HEK293 (cell line): ENCODE measurements at regions not wholly inside any gene's neighbourhood (a gene's known extent, or its start where the extent isn't known, plus 50 kb on each side); places are given as distances from the start of the nearest gene placed in this dataset.

Experiments
- BCL11A ChIP-seq: fragments of 450-650 bp; formaldehyde crosslinking; IDR thresholded peaks from 2 replicates; pipeline ENCODE4 v1.5.1; 2016; ENCODE audit warnings: low read depth, missing biosample characterization, missing genetic modification characterization
- BCL6B ChIP-seq: fragments of 450-650 bp; formaldehyde crosslinking; IDR thresholded peaks from 2 replicates; pipeline ENCODE4 v1.5.1; 2017; ENCODE audit warnings: missing biosample characterization, missing genetic modification characterization
- CTCF ChIP-seq: fragments of 450-650 bp; formaldehyde crosslinking; IDR thresholded peaks from 2 replicates; pipeline ENCODE4 v1.5.1; 2016; ENCODE audit warnings: missing biosample characterization, missing genetic modification characterization
- SP2 ChIP-seq: fragments of 450-650 bp; formaldehyde crosslinking; IDR thresholded peaks from 2 replicates; pipeline ENCODE4 v1.5.1; 2016; ENCODE audit warnings: missing biosample characterization, missing genetic modification characterization
- ZBTB20 ChIP-seq: fragments of 450-650 bp; formaldehyde crosslinking; IDR thresholded peaks from 2 replicates; pipeline ENCODE4 v1.5.1; 2016; ENCODE audit warnings: missing biosample characterization, missing genetic modification characterization
- ZNF214 ChIP-seq: fragments of 450-650 bp; formaldehyde crosslinking; IDR thresholded peaks from 2 replicates; pipeline ENCODE4 v1.5.1; 2017; ENCODE audit warnings: missing biosample characterization, mild to moderate bottlenecking, missing genetic modification characterization, borderline replicate concordance
- ZNF394 ChIP-seq: fragments of 450-650 bp; formaldehyde crosslinking; IDR thresholded peaks from 2 replicates; pipeline ENCODE4 v1.5.1; 2016; ENCODE audit warnings: missing biosample characterization, missing genetic modification characterization, mild to moderate bottlenecking, moderate library complexity, borderline replicate concordance
- ZNF670 ChIP-seq: fragments of 450-650 bp; formaldehyde crosslinking; IDR thresholded peaks from 2 replicates; pipeline ENCODE4 v1.5.1; 2016; ENCODE audit warnings: missing biosample characterization, missing genetic modification characterization, low read depth
- ZNF785 ChIP-seq: fragments of 450-650 bp; formaldehyde crosslinking; IDR thresholded peaks from 2 replicates; pipeline ENCODE4 v1.5.1; 2016; ENCODE audit warnings: missing biosample characterization, missing genetic modification characterization

DNA sequence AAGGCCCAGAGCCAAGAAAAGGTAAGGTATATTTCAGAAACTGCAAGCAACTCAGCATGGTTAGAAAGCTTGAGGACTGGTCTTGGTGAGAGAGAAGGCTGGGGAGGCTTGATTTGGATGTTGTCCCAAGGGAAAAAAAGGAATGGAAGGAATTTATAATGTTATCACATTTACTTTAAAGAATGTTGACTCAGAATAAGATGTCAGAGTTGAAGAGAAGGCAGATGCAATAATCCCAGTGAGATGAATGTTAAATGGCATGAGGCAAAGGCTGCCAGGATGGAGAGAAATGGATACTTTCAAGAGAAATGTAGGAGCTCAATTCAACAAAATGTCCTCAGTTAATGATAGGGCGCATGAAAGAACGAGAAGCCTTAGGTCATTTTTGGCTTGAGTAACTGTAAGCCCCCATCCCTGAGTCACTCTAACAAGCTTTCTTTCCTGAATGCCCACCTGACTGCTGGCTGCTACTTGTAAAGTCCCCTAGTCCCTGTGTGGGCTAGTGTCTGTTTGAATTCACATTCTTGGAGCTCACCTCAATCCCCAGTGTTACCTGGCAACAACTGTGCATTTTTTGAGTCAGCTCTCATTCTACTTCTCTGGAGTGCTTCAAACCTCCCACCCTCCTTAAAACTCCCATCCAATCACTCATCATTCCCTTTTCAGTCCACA, 103.0 kb upstream of the TAPT1 start:
- no peak for TF ChIP-seq ZNF394 (tag by site-specific recombination)
- no peak for TF ChIP-seq ZNF214 (tag by site-specific recombination)
- TF ChIP-seq CTCF, result no peak
- no peak for TF ChIP-seq SP2 (tag by site-specific recombination)
- no peak for TF ChIP-seq ZBTB20 (tag by site-specific recombination)
- no peak for TF ChIP-seq ZNF670 (tag by site-specific recombination)
- no peak for TF ChIP-seq BCL11A (tag by site-specific recombination)
- no peak for TF ChIP-seq BCL6B
- no peak for TF ChIP-seq ZNF785 (tag by site-specific recombination)
